K562 (cell line): ENCODE measurements at regions not wholly inside any gene's neighbourhood (a gene's known extent, or its start where the extent isn't known, plus 50 kb on each side); places are given as distances from the start of the nearest gene placed in this dataset.
A peak's percentile ranks its signal among the peaks of the same experiment; 100 is the strongest.

Experiments
- ATAC-seq: fragments of 200-7000 bp; cut with Tn5 transposase; 3 replicates; pipeline ENCODE4 v1.9.1; 2020; ENCODE audit warnings: moderate library complexity
- BruUV-seq: library from RNA; stranded (reverse); fragments of 400-500 nt; replicated peaks from 2 replicates; lab custom pipeline; 2021; lab: Mats Ljungman, UMichigan
- CTCF ChIA-PET: fragments of 300-600 bp; formaldehyde crosslinking; extraction: SDS; loops from one replicate; lab custom pipeline; 2021; ENCODE audit warnings: low intra/inter-chr PET ratio; lab: Yijun Ruan, JAX
- POLR2A ChIA-PET: fragments of 300-600, 350-650 bp; sonication (Branson Sonifier 250); formaldehyde crosslinking; extraction: SDS; loops from one replicate; lab custom pipeline; 2021; ENCODE audit warnings: antibody characterized with exemption, inconsistent platforms; lab: Yijun Ruan, JAX
- DNase-seq, 4 experiments: peaks; one replicate each; pipeline versions ENCODE4 v3.0.0 to v3.0.0-alpha.2; 2011 to 2018; ENCODE audit warnings: low spot score in 3 of 4, mixed read lengths in 3 of 4; ENCODE audit errors: extremely low read depth in 1 of 4
- FAIRE-seq: peaks from 2 replicates; lab custom pipeline; 2011; peaks lifted over from hg19 to GRCh38; lab: Jason Lieb, UNC
- H2AFZ ChIP-seq: 2 replicates; pipeline ENCODE4 v1.6.0; 2011; ENCODE audit warnings: low read depth, low read length, control low read depth, inconsistent platforms
- H3K27ac ChIP-seq: fragments of 200-600 bp; 3 replicates; pipeline ENCODE4 v1.8.0; 2011; ENCODE audit warnings: low read depth, mild to moderate bottlenecking, control low read depth, inconsistent platforms, low read length, moderate library complexity, mixed read lengths; ENCODE audit errors: extremely low read depth
- H3K27me3 ChIP-seq, 2 experiments: fragments of 300-600 bp in 1 of 2; 2 replicates in 1 of 2; 3 replicates in 1 of 2; pipeline versions ENCODE4 v1.6.0 to v1.8.0; 2011; ENCODE audit warnings: inconsistent platforms in 2 of 2, low read length in 2 of 2, mild to moderate bottlenecking in 1 of 2, mixed read lengths in 1 of 2, moderate library complexity in 1 of 2; ENCODE audit not compliant: control insufficient read depth in 2 of 2, insufficient read depth in 2 of 2
- H3K36me3 ChIP-seq: fragments of 300-600 bp; 3 replicates; pipeline ENCODE4 v1.8.0; 2011; ENCODE audit warnings: mild to moderate bottlenecking, low read length, inconsistent platforms; ENCODE audit not compliant: control insufficient read depth, insufficient read depth
- H3K4me1 ChIP-seq, 2 experiments: fragments of 200-600 bp in 1 of 2; replicated peaks in 1 of 2; 2 replicates in 1 of 2; 3 replicates in 1 of 2; pipeline versions ENCODE4 v1.5.1 to v1.8.0; 2011; ENCODE audit warnings: inconsistent platforms in 2 of 2, low read length in 2 of 2, mild to moderate bottlenecking in 1 of 2, mixed read lengths in 1 of 2, moderate library complexity in 1 of 2; ENCODE audit not compliant: control insufficient read depth in 2 of 2, insufficient read depth in 2 of 2
- H3K4me2 ChIP-seq: 2 replicates; pipeline ENCODE4 v1.6.1; 2011; ENCODE audit warnings: low read length, control low read depth, inconsistent platforms, mixed read lengths; ENCODE audit not compliant: insufficient read depth
- H3K4me3 ChIP-seq: fragments of 200-600 bp; sonication (generic), shearing (Covaris generic); 2 replicates; pipeline ENCODE4 v1.5.1; 2016; ENCODE audit warnings: control low read depth, inconsistent platforms
- H3K79me2 ChIP-seq: fragments of 200-600 bp; 3 replicates; pipeline ENCODE4 v1.8.0; 2011; ENCODE audit warnings: low read length, inconsistent platforms; ENCODE audit not compliant: control insufficient read depth, insufficient read depth
- H3K9ac ChIP-seq, 2 experiments: 2 replicates each; pipeline versions ENCODE4 v1.6.0 to v1.6.1; 2011; ENCODE audit warnings: low read depth in 2 of 2, low read length in 2 of 2, control low read depth in 1 of 2, inconsistent platforms in 1 of 2, mild to moderate bottlenecking in 1 of 2, mixed read lengths in 1 of 2; ENCODE audit not compliant: insufficient read depth in 1 of 2
- H3K9me1 ChIP-seq: one replicate; pipeline ENCODE4 v1.6.0; 2011; ENCODE audit warnings: inconsistent platforms, mild to moderate bottlenecking, low read length, moderate library complexity; ENCODE audit not compliant: control insufficient read depth, insufficient read depth
- H3K9me3 ChIP-seq: replicated peaks from 2 replicates; pipeline ENCODE4 v1.5.1; 2011; ENCODE audit warnings: low read depth, low read length, inconsistent platforms; ENCODE audit not compliant: control insufficient read depth, insufficient read depth
- H4K20me1 ChIP-seq: replicated peaks from 2 replicates; pipeline ENCODE4 v1.6.1; 2011; ENCODE audit warnings: low read length, inconsistent platforms, mixed read lengths; ENCODE audit not compliant: control insufficient read depth, insufficient read depth
- CBFA2T2 ChIP-seq: fragments of 450-650 bp; conservative IDR thresholded peaks from 2 replicates; pipeline ENCODE4 v1.6.1; 2017; ENCODE audit warnings: mild to moderate bottlenecking
- CHD2 ChIP-seq: IDR thresholded peaks from 2 replicates; pipeline ENCODE4 v1.6.1; 2011; ENCODE audit warnings: low read depth, low read length
- KLF13 ChIP-seq: fragments of 450-650 bp; IDR thresholded peaks from 2 replicates; pipeline ENCODE4 v1.6.1; 2016; ENCODE audit warnings: missing genetic modification characterization, low read depth, mild to moderate bottlenecking, missing compliant biosample characterization, moderate library complexity, borderline replicate concordance
- MAFF ChIP-seq: IDR thresholded peaks from 2 replicates; pipeline ENCODE4 v1.6.1; 2012; ENCODE audit warnings: low read length, improper control_type of control experiment
- MAFK ChIP-seq: IDR thresholded peaks from 2 replicates; pipeline ENCODE4 v1.6.1; 2011; ENCODE audit warnings: low read length, improper control_type of control experiment
- NFE2L1 ChIP-seq: fragments of 450-650 bp; IDR thresholded peaks from 2 replicates; pipeline ENCODE4 v1.6.1; 2016; ENCODE audit warnings: missing genetic modification characterization, low read depth, mild to moderate bottlenecking, missing compliant biosample characterization, moderate library complexity, borderline replicate concordance
- SRSF7 ChIP-seq: fragments of 200-400 bp; formaldehyde crosslinking; optimal IDR thresholded peaks from 2 replicates; pipeline ENCODE3; 2017; ENCODE audit warnings: mild to moderate bottlenecking, low read depth, low read length
- TOE1 ChIP-seq, 2 experiments: fragments of 450-650 bp in 1 of 2; sonication (generic) in 1 of 2; formaldehyde crosslinking in 1 of 2; IDR thresholded peaks; 2 replicates each; pipeline versions ENCODE4 v1.7.1 to v1.8.0; 2016 to 2022; ENCODE audit warnings: borderline replicate concordance in 2 of 2, mild to moderate bottlenecking in 2 of 2, antibody characterized with exemption in 1 of 2, inconsistent platforms in 1 of 2, low read depth in 1 of 2, missing genetic modification reagents in 1 of 2, moderate library complexity in 1 of 2
- YY1 ChIP-seq, 3 experiments: IDR thresholded peaks; 2 replicates each; pipeline ENCODE4 v1.6.1; 2011; ENCODE audit warnings: low read length in 2 of 3, mild to moderate bottlenecking in 2 of 3, moderate library complexity in 2 of 3, borderline replicate concordance in 1 of 3, control low read depth in 1 of 3, low read depth in 1 of 3; ENCODE audit not compliant: insufficient read depth in 3 of 3, insufficient replicate concordance in 2 of 3, control insufficient read depth in 1 of 3, insufficient read length in 1 of 3; ENCODE audit errors: extremely low read depth in 1 of 3
- ZBTB1 ChIP-seq: sonication (generic); formaldehyde crosslinking; IDR thresholded peaks from 2 replicates; pipeline ENCODE4 v1.8.1; 2023; ENCODE audit warnings: missing genetic modification reagents, low read depth, mild to moderate bottlenecking, borderline replicate concordance
- ZNF23 ChIP-seq: fragments of 250-450 bp; sonication (Bioruptor Pico); IDR thresholded peaks from 2 replicates; pipeline ENCODE4 v1.4.0; 2020; ENCODE audit warnings: mild to moderate bottlenecking
- ZNF316 ChIP-seq: fragments of 450-650 bp; IDR thresholded peaks from 2 replicates; pipeline ENCODE4 v1.6.1; 2016
- WGBS: fragments of 100-300 bp; shearing (Covaris generic); methylation state at CpG from one replicate; pipeline ENCODE4 v1.1.6; 2016; ENCODE audit warnings: low coverage, mixed read lengths; ENCODE audit not compliant: insufficient coverage; ENCODE audit errors: missing lambda C conversion rate; 5-methylcytosine and 5-hydroxymethylcytosine counted together
- in situ Hi-C: fragments of 300-500 bp; cut with MboI; formaldehyde crosslinking; loops from 4 replicates; pipeline ENCODE4 v1.15.0; 2018; ENCODE audit warnings: inconsistent platforms, mixed read lengths
- intact Hi-C: fragments of 100-400 bp; cut with micrococcal nuclease; formaldehyde crosslinking; loops from 2 replicates; pipeline ENCODE4 v1.14.2; 2022
- TF ChIP-seq, protein P1 (sequence below): sonication (generic); formaldehyde crosslinking; IDR thresholded peaks from 2 replicates; pipeline ENCODE4 v1.8.1; 2023; ENCODE audit warnings: mild to moderate bottlenecking, missing genetic modification reagents, moderate library complexity

DNA sequence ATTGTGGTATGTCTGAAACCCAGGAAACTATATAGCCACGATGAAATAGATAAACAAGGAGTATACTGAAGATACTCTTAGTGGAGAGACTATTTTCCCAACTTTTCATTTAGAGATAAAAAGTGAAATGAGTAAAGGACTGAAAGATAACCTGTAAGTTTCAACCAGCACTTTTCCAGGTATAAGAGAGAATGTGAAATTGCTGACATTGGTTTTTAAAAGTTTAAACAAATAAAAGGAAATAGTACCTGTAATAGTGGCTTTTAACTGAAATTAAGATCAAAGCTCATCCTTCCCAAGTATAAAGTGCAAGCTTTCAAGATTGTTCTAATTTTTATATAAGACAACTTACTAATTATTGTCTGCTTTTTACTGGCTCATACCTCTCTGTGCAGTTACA lies 130.2 kb upstream of the CCN2 start:
- in situ Hi-C loops (no loop called here), intact Hi-C loops (no loop called here)
- WGBS: 0% methylated on average over 1 of the region's 1 CpG
- FAIRE-seq: no peak
- Histone ChIP-seq H4K20me1 (no peaks in the 10 kb centered on the region), H3K4me3 (no peak overlapping the region), H3K27me3 (no peaks in the 10 kb centered on the region), H3K36me3 (no peaks in the 10 kb centered on the region), H3K9ac (no peak overlapping the region), H3K27ac (no peak overlapping the region), H3K4me2 (no peak overlapping the region), H3K79me2 (no peaks in the 10 kb centered on the region), H3K9me3 (no peaks in the 10 kb centered on the region), H2AFZ (no peak overlapping the region), H3K4me1 (no peaks in the 10 kb centered on the region), H3K9me1 (no peaks in the 10 kb centered on the region)
- CTCF ChIA-PET: no interaction called here
- TF ChIP-seq ZNF316: peak; percentile 56; the same call in 1 of the 2 replicates
- TF ChIP-seq, protein P1, sequence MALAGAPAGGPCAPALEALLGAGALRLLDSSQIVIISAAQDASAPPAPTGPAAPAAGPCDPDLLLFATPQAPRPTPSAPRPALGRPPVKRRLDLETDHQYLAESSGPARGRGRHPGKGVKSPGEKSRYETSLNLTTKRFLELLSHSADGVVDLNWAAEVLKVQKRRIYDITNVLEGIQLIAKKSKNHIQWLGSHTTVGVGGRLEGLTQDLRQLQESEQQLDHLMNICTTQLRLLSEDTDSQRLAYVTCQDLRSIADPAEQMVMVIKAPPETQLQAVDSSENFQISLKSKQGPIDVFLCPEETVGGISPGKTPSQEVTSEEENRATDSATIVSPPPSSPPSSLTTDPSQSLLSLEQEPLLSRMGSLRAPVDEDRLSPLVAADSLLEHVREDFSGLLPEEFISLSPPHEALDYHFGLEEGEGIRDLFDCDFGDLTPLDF: no peak
- no peak for TF ChIP-seq ZBTB1
- no peak for TF ChIP-seq CBFA2T2
- TF ChIP-seq ZNF23 (CRISPR knock-in tag): no peak
- no peak for TF ChIP-seq TOE1 (IDR thresholded peaks at IDR 0.05; ENCODE audit: borderline replicate concordance)
- TF ChIP-seq TOE1 (CRISPR knock-in tag; IDR thresholded peaks at IDR 0.05; ENCODE audit: borderline replicate concordance, low read depth): no peak
- TF ChIP-seq KLF13 (tag): no peak
- TF ChIP-seq YY1 (IDR thresholded peaks at IDR 0.05; ENCODE audit: borderline replicate concordance in 1 of 3, control insufficient read depth in 1 of 3, extremely low read depth in 1 of 3, insufficient read depth in 3 of 3, insufficient read length in 1 of 3, insufficient replicate concordance in 2 of 3, low read depth in 1 of 3, low read length in 2 of 3): no peak
- peak; percentile 39; the same call in 1 of the 2 replicates for TF ChIP-seq MAFF
- TF ChIP-seq NFE2L1 (tag): no peak
- no peak for TF ChIP-seq CHD2
- peak; percentile 22; the same call in 1 of the 2 replicates for TF ChIP-seq MAFK
- no peak for TF ChIP-seq SRSF7
- DNase-seq: no peak
- POLR2A ChIA-PET: no interaction called here
- no peak for ATAC-seq
- no TSS peak for BruUV-seq
